Hepatocyte (in vitro differentiated cells): ENCODE measurements at regions not wholly inside any gene's neighbourhood (a gene's known extent, or its start where the extent isn't known, plus 50 kb on each side); places are given as distances from the start of the nearest gene placed in this dataset.

ENCODE experiments used
- DNase-seq: peaks from one replicate; pipeline ENCODE4 v3.0.0-alpha.2; 2016; ENCODE audit warnings: low spot score
- H2AFZ ChIP-seq: fragments of 200-600 bp; sonication (generic); 2 replicates; pipeline ENCODE4 v1.6.0; 2016; ENCODE audit warnings: antibody characterized with exemption, mild to moderate bottlenecking
- H3K27ac ChIP-seq: fragments of 200-600 bp; sonication (generic); 2 replicates; pipeline ENCODE4 v1.5.1; 2016; ENCODE audit warnings: mild to moderate bottlenecking
- H3K27me3 ChIP-seq: fragments of 200-600 bp; sonication (generic); 2 replicates; pipeline ENCODE4 v1.6.1; 2016
- H3K36me3 ChIP-seq: fragments of 200-600 bp; sonication (generic); replicated peaks from 2 replicates; pipeline ENCODE4 v1.5.1; 2016; ENCODE audit warnings: low read depth; ENCODE audit not compliant: insufficient read depth
- H3K4me1 ChIP-seq: fragments of 200-600 bp; sonication (generic); 2 replicates; pipeline ENCODE4 v1.5.1; 2016; ENCODE audit warnings: mild to moderate bottlenecking, moderate library complexity; ENCODE audit not compliant: insufficient read depth
- H3K4me2 ChIP-seq: fragments of 200-600 bp; sonication (generic); 2 replicates; pipeline ENCODE4 v1.6.0; 2016
- H3K4me3 ChIP-seq: fragments of 200-600 bp; sonication (generic); 2 replicates; pipeline ENCODE4 v1.5.1; 2016; ENCODE audit warnings: mild to moderate bottlenecking
- H3K79me2 ChIP-seq: fragments of 200-600 bp; sonication (generic); 2 replicates; pipeline ENCODE4 v1.6.0; 2017; ENCODE audit warnings: mild to moderate bottlenecking
- H3K9me2 ChIP-seq: fragments of 200-600 bp; sonication (generic); replicated peaks from 2 replicates; pipeline ENCODE4 v1.6.0; 2017; ENCODE audit warnings: mild to moderate bottlenecking; ENCODE audit not compliant: insufficient read depth
- H3K9me3 ChIP-seq: fragments of 200-600 bp; sonication (generic); 2 replicates; pipeline ENCODE4 v1.5.1; 2016; ENCODE audit warnings: low read depth, mild to moderate bottlenecking
- H4K20me1 ChIP-seq: fragments of 200-600 bp; sonication (generic); 2 replicates; pipeline ENCODE4 v1.6.0; 2016; ENCODE audit warnings: mild to moderate bottlenecking; ENCODE audit not compliant: insufficient read depth, poor library complexity, severe bottlenecking
- CTCF ChIP-seq: fragments of 200-600 bp; sonication (generic); IDR thresholded peaks from 2 replicates; pipeline ENCODE4 v1.5.1; 2016; ENCODE audit warnings: antibody characterized with exemption, mild to moderate bottlenecking; ENCODE audit not compliant: poor library complexity
- EZH2 ChIP-seq: fragments of 200-600 bp; sonication (generic); IDR thresholded peaks from 2 replicates; pipeline ENCODE4 v1.6.1; 2016; ENCODE audit warnings: antibody characterized with exemption, mild to moderate bottlenecking, borderline replicate concordance
- EZH2phosphoT487 ChIP-seq: fragments of 200-600 bp; sonication (generic); IDR thresholded peaks from one replicate; pipeline ENCODE4 v1.6.1; 2018; ENCODE audit warnings: antibody characterized with exemption, mild to moderate bottlenecking, low read depth, moderate library complexity; ENCODE audit not compliant: unreplicated experiment, severe bottlenecking
- whole genome bisulfite sequencing: methylation state at CpG from one replicate; pipeline ENCODE4 v1.1.6; 2016; ENCODE audit warnings: low lambda C conversion rate; ENCODE audit errors: missing lambda C conversion rate; 5-methylcytosine and 5-hydroxymethylcytosine counted together

GRCh38 chr18:1595195-1595594, 690.5 kb downstream of the ADCYAP1 start:
- H2AFZ ChIP-seq, result no peak overlapping the region
- no peaks in the 10 kb centered on the region for H3K79me2 ChIP-seq
- no peaks in the 10 kb centered on the region for H3K36me3 ChIP-seq
- TF ChIP-seq EZH2 (no peak), EZH2phosphoT487 (no peak), CTCF (no peak)
- no peaks in the 10 kb centered on the region for H3K4me1 ChIP-seq
- H3K27ac ChIP-seq, result no peak overlapping the region
- 38% methylated on average over 1 of the region's 1 CpG for WGBS
- DNase-seq, result no peak
- no peaks in the 10 kb centered on the region for H3K9me3 ChIP-seq
- no peaks in the 10 kb centered on the region for H3K27me3 ChIP-seq
- no peak overlapping the region for H3K4me2 ChIP-seq
- no peaks in the 10 kb centered on the region for H4K20me1 ChIP-seq
- no peaks in the 10 kb centered on the region for H3K9me2 ChIP-seq
- no peak overlapping the region for H3K4me3 ChIP-seq

GRCh38 chr18:1599196-1599595, 694.5 kb downstream of the ADCYAP1 start:
- no peaks in the 10 kb centered on the region for H3K27me3 ChIP-seq
- H3K4me3 ChIP-seq, result no peak overlapping the region
- no peak overlapping the region for H2AFZ ChIP-seq
- no peaks in the 10 kb centered on the region for H3K4me1 ChIP-seq
- DNase-seq, result no peak
- no peak for TF ChIP-seq EZH2
- no peak for TF ChIP-seq EZH2phosphoT487
- no peak for TF ChIP-seq CTCF
- H3K9me2 ChIP-seq, result no peaks in the 10 kb centered on the region
- no peak overlapping the region for H3K27ac ChIP-seq
- H3K4me2 ChIP-seq, result no peak overlapping the region
- no peaks in the 10 kb centered on the region for H4K20me1 ChIP-seq
- H3K9me3 ChIP-seq, result no peaks in the 10 kb centered on the region
- no peaks in the 10 kb centered on the region for H3K79me2 ChIP-seq
- H3K36me3 ChIP-seq, result no peaks in the 10 kb centered on the region
- WGBS, result 71% methylated on average over 3 of the region's 3 CpGs

- no peaks in the 10 kb centered on the region for H3K9me3 ChIP-seq
- H3K4me3 ChIP-seq, result no peak overlapping the region
- H3K9me2 ChIP-seq, result no peaks in the 10 kb centered on the region
- no peaks in the 10 kb centered on the region for H3K79me2 ChIP-seq
- WGBS, result 60% methylated on average over 5 of the region's 5 CpGs
- no peaks in the 10 kb centered on the region for H4K20me1 ChIP-seq
- no peak overlapping the region for H2AFZ ChIP-seq
- H3K4me1 ChIP-seq, result no peaks in the 10 kb centered on the region
- no peaks in the 10 kb centered on the region for H3K36me3 ChIP-seq
- no peak overlapping the region for H3K4me2 ChIP-seq
- no peaks in the 10 kb centered on the region for H3K27me3 ChIP-seq
- no peak overlapping the region for H3K27ac ChIP-seq
- no peak for DNase-seq
- TF ChIP-seq EZH2phosphoT487 (no peak), EZH2 (no peak), CTCF (no peak)
Observed at GRCh38 chr18:1604751-1605150, 700.1 kb downstream of the ADCYAP1 start.

GRCh38 chr18:1618364-1618763, 713.7 kb downstream of the ADCYAP1 start:
- no peak overlapping the region for H3K4me2 ChIP-seq
- H3K27ac ChIP-seq, result no peak overlapping the region
- no peaks in the 10 kb centered on the region for H3K36me3 ChIP-seq

More at GRCh38 chr18:1618364-1618763, 713.7 kb downstream of the ADCYAP1 start:
- DNase-seq, result no peak
- Histone ChIP-seq H3K9me3 (no peaks in the 10 kb centered on the region), H3K4me1 (no peaks in the 10 kb centered on the region), H4K20me1 (no peaks in the 10 kb centered on the region), H3K9me2 (no peaks in the 10 kb centered on the region), H3K79me2 (no peaks in the 10 kb centered on the region), H2AFZ (no peak overlapping the region), H3K4me3 (no peak overlapping the region), H3K27me3 (no peaks in the 10 kb centered on the region)
- WGBS, result 65% methylated on average over 3 of the region's 3 CpGs
- TF ChIP-seq EZH2, result no peak
- TF ChIP-seq CTCF, result no peak
- no peak for TF ChIP-seq EZH2phosphoT487
